CD4-positive, alpha-beta T cell (primary cell): ENCODE measurements at regions not wholly inside any gene's neighbourhood (a gene's known extent, or its start where the extent isn't known, plus 50 kb on each side); places are given as distances from the start of the nearest gene placed in this dataset.

Source experiments
- ATAC-seq: fragments of 200-7000 bp; cut with Tn5 transposase; one replicate; pipeline ENCODE4 v1.10.0; 2022; ENCODE audit warnings: mild to moderate bottlenecking; ENCODE audit not compliant: poor library complexity
- CTCF ChIA-PET: fragments of 350-600 bp; sonication (Branson Sonifier 250); formaldehyde crosslinking; loops from one replicate; lab custom pipeline; 2021; ENCODE audit warnings: antibody characterized with exemption, inconsistent platforms; lab: Charles Lee
- POLR2A ChIA-PET: fragments of 350-600 bp; sonication (Branson Sonifier 250); formaldehyde crosslinking; loops from one replicate; lab custom pipeline; 2021; ENCODE audit warnings: antibody characterized with exemption, inconsistent platforms; lab: Charles Lee
- DNase-seq, 14 experiments: peaks; one replicate each; pipeline ENCODE4 v3.0.0-alpha.2; 2013 to 2020; ENCODE audit warnings: mixed read lengths in 2 of 14
- H3K27ac ChIP-seq, 2 donors: one replicate each; pipeline versions ENCODE4 v1.5.1 to v1.7.0; 2013; ENCODE audit warnings: low read length in 2 of 2, low read depth in 1 of 2, mild to moderate bottlenecking in 1 of 2
- H3K27me3 ChIP-seq, 2 experiments: 1 replicate in 1 of 2; 2 replicates in 1 of 2; pipeline versions ENCODE4 v1.6.1 to v1.7.0; 2013; ENCODE audit warnings: low read length in 2 of 2, control low read depth in 1 of 2, mild to moderate bottlenecking in 1 of 2, moderate library complexity in 1 of 2; ENCODE audit not compliant: insufficient read depth in 2 of 2, control insufficient read depth in 1 of 2
- H3K36me3 ChIP-seq: one replicate; pipeline ENCODE4 v1.6.1; 2013; ENCODE audit warnings: low read length, control low read depth; ENCODE audit not compliant: insufficient read depth
- H3K4me1 ChIP-seq: one replicate; pipeline ENCODE4 v1.6.1; 2013; ENCODE audit warnings: low read length, control low read depth; ENCODE audit not compliant: insufficient read depth
- H3K4me3 ChIP-seq: one replicate; pipeline ENCODE4 v1.5.1; 2013; ENCODE audit warnings: mild to moderate bottlenecking, low read length, moderate library complexity
- H3K9me3 ChIP-seq, 2 experiments: 1 replicate in 1 of 2; 2 replicates in 1 of 2; pipeline versions ENCODE4 v1.6.1 to v1.7.0; 2013; ENCODE audit warnings: low read length in 2 of 2, mild to moderate bottlenecking in 2 of 2, control low read depth in 1 of 2, moderate library complexity in 1 of 2; ENCODE audit not compliant: control insufficient read depth in 1 of 2, insufficient read depth in 1 of 2
- H3K27ac Mint-ChIP-seq: one replicate; pipeline ENCODE4 v1.8.0; 2020; ENCODE audit warnings: mixed read lengths
- H3K27me3 Mint-ChIP-seq: one replicate; pipeline ENCODE4 v1.8.0; 2021; ENCODE audit warnings: mixed read lengths
- H3K36me3 Mint-ChIP-seq: one replicate; pipeline ENCODE4 v1.8.0; 2021; ENCODE audit warnings: low read depth, mixed read lengths
- H3K4me1 Mint-ChIP-seq: one replicate; pipeline ENCODE4 v1.8.0; 2021; ENCODE audit warnings: low read depth, mixed read lengths
- H3K4me3 Mint-ChIP-seq: one replicate; pipeline ENCODE4 v1.8.0; 2020; ENCODE audit warnings: mild to moderate bottlenecking, mixed read lengths
- H3K9me3 Mint-ChIP-seq: one replicate; pipeline ENCODE4 v1.8.0; 2020; ENCODE audit warnings: mixed read lengths
- CTCF ChIP-seq: fragments of 200-600 bp; IDR thresholded peaks from one replicate; pipeline ENCODE4 v1.8.0; 2022; ENCODE audit warnings: antibody characterized with exemption, mild to moderate bottlenecking
- intact Hi-C, 2 experiments: fragments of 100-400 bp; cut with DNase I in 1 of 2; cut with micrococcal nuclease in 1 of 2; formaldehyde crosslinking; loops; one replicate each; pipeline versions ENCODE4 v1.15.1 to v1.9.0; 2023 to 2025; cut with DNase I, micrococcal nuclease

DNA sequence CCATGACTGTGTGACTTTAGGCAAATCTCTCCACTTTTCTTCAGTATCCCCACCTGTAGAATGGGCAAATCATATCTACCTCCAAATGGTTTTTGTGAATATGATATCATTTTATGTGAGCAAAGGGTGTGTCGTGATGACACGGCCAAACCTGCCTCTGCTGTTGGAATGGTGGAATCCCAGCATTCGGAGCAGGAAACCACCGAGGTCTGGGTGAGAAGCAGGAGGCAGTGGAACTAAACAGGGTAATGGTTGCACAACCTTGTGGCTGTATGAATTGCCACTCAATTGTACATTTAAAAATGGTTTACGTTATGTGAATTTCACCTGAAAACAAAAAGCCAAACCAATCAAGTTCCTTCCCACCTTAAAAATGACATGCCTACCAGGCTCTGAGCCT lies 131.4 kb upstream of the ZMIZ1 start:
- POLR2A ChIA-PET, result no interaction called here
- no peaks in the 10 kb centered on the region for H3K9me3 Mint-ChIP-seq

GRCh38 chr10:78937800-78938694 lies 130.7 kb upstream of the ZMIZ1 start:
- Mint-ChIP-seq H3K27me3 (no peaks in the 10 kb centered on the region), H3K4me3 (no peak overlapping the region), H3K4me1 (no peaks in the 10 kb centered on the region), H3K36me3 (no peaks in the 10 kb centered on the region), H3K9me3 (peaks cover 4% of the 10 kb centered on the region), H3K27ac (no peak overlapping the region)
- Histone ChIP-seq H3K27me3 (no peaks in the 10 kb centered on the region), H3K9me3 (peaks cover 0 to 5% of the 10 kb centered on the region in 2 experiments), H3K4me1 (no peaks in the 10 kb centered on the region), H3K27ac (no peak overlapping the region), H3K36me3 (no peaks in the 10 kb centered on the region), H3K4me3 (no peak overlapping the region)
- ATAC-seq, result no peak
- CTCF ChIA-PET, result no interaction called here
- intact Hi-C loops, result no loop called here
- TF ChIP-seq CTCF, result no peak
- POLR2A ChIA-PET, result no interaction called here
- peak in 5 of 14 experiments; percentile 12 to 39 (median 36) for DNase-seq

More for the DNA sequence above, 131.4 kb upstream of the ZMIZ1 start:
- Histone ChIP-seq H3K27ac (no peak overlapping the region), H3K4me1 (no peaks in the 10 kb centered on the region), H3K9me3 (no peaks in the 10 kb centered on the region), H3K27me3 (no peaks in the 10 kb centered on the region), H3K4me3 (no peak overlapping the region), H3K36me3 (no peaks in the 10 kb centered on the region)
- TF ChIP-seq CTCF, result no peak
- Mint-ChIP-seq H3K27ac (no peak overlapping the region), H3K4me3 (no peak overlapping the region), H3K4me1 (no peaks in the 10 kb centered on the region), H3K27me3 (no peaks in the 10 kb centered on the region), H3K36me3 (no peaks in the 10 kb centered on the region)
- intact Hi-C loops, result no loop called here
- CTCF ChIA-PET, result no interaction called here
- DNase-seq, result no peak
- ATAC-seq, result no peak

GRCh38 chr10:78938695-78939672 lies 129.8 kb upstream of the ZMIZ1 start:
- no peaks in the 10 kb centered on the region for H3K4me1 ChIP-seq
- ATAC-seq (no peak), DNase-seq (no peak)
- H3K27ac Mint-ChIP-seq, result no peak overlapping the region
- intact Hi-C loops, result no loop called here
- no peak overlapping the region for H3K4me3 ChIP-seq
- H3K36me3 Mint-ChIP-seq, result no peaks in the 10 kb centered on the region
- H3K4me3 Mint-ChIP-seq, result no peak overlapping the region
- peaks cover 0 to 10% of the 10 kb centered on the region in 2 experiments for H3K9me3 ChIP-seq
- peaks cover 4% of the 10 kb centered on the region for H3K4me1 Mint-ChIP-seq
- H3K27me3 Mint-ChIP-seq, result no peaks in the 10 kb centered on the region
- H3K9me3 Mint-ChIP-seq, result peaks cover 4% of the 10 kb centered on the region
- no peaks in the 10 kb centered on the region for H3K27me3 ChIP-seq
- no peaks in the 10 kb centered on the region for H3K36me3 ChIP-seq
- ChIA-PET POLR2A (no interaction called here), CTCF (no interaction called here)
- no peak overlapping the region for H3K27ac ChIP-seq
- no peak for TF ChIP-seq CTCF
